Testis (tissue), 2 donors: ENCODE measurements at regions not wholly inside any gene's neighbourhood (a gene's known extent, or its start where the extent isn't known, plus 50 kb on each side); places are given as distances from the start of the nearest gene placed in this dataset.

Experiments
- DNase-seq: peaks from one replicate; pipeline ENCODE4 v3.0.0-alpha.2; 2019
- H3K27ac ChIP-seq, 2 donors: fragments of 200-600 bp; sonication (generic); one replicate each; pipeline ENCODE4 v1.5.1; 2019
- H3K27me3 ChIP-seq: fragments of 200-600 bp; sonication (generic); one replicate; pipeline ENCODE4 v1.5.1; 2019
- H3K36me3 ChIP-seq: fragments of 200-600 bp; sonication (generic); one replicate; pipeline ENCODE4 v1.5.1; 2017; ENCODE audit warnings: low read depth; ENCODE audit errors: missing control alignments
- H3K4me1 ChIP-seq: fragments of 200-600 bp; sonication (generic); one replicate; pipeline ENCODE4 v1.5.1; 2019
- H3K4me3 ChIP-seq, 2 donors: fragments of 200-600 bp; sonication (generic); one replicate each; pipeline ENCODE4 v1.5.1; 2017 to 2019
- H3K9me3 ChIP-seq: fragments of 200-600 bp; sonication (generic); one replicate; pipeline ENCODE4 v1.5.1; 2017
- POLR2A ChIP-seq: fragments of 450-650 bp; IDR thresholded peaks from one replicate; pipeline ENCODE4 v1.6.1; 2017; ENCODE audit warnings: antibody characterized with exemption, mild to moderate bottlenecking, moderate library complexity
- WGBS, 2 donors: methylation state at CpG; one replicate each; pipeline ENCODE4 v1.1.5; 2018; 5-methylcytosine and 5-hydroxymethylcytosine counted together
- intact Hi-C: fragments of 100-400 bp; cut with DNase I; formaldehyde crosslinking; loops from one replicate; pipeline ENCODE4 v1.15.1; 2023; ENCODE audit warnings: low total_unique reads
- TF ChIP-seq, protein P1 (sequence below), 3 experiments: fragments of 450-650 bp in 2 of 3; fragments of 200-600 bp in 1 of 3; sonication (generic) in 1 of 3; IDR thresholded peaks; one replicate each; pipeline ENCODE4 v1.5.1; 2016 to 2019; ENCODE audit warnings: antibody characterized with exemption in 3 of 3, mild to moderate bottlenecking in 2 of 3, moderate library complexity in 1 of 3

DNA sequence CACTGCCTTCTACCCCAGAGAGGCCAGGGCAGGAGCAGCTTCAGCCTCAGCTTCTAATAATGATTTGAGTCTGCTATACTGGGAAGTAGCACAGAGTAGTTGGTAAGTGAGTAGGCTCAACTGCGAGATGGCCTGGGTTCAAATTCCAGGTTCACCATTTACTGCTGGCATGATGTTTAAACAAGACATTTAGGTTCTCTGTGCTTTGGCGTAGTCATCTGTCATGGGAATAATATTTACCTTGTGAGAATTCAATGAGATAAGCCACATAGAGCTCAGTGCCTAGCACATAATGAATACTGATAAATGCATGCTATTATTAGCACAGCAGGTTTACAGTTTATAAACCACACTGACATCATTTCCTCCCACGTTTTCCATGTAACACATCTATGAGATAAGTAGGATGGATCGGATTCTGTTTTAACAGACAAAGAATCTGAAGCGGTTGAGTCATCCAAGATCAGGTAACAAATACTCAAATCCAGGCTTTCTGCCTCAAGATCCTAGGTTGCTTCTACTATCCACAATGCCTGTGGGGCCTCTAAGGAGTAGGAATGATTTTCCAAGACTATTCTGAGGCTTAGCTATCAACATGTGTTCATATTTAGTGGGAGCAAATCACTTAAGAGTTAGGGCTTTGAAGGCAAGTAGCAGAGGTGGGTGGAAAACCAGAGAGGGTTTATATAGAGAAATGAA lies 72.9 kb upstream of the DTNBP1 start:
- H3K27me3 ChIP-seq, result no peaks in the 10 kb centered on the region
- H3K27ac ChIP-seq, result no peak overlapping the region
- TF ChIP-seq, protein P1, sequence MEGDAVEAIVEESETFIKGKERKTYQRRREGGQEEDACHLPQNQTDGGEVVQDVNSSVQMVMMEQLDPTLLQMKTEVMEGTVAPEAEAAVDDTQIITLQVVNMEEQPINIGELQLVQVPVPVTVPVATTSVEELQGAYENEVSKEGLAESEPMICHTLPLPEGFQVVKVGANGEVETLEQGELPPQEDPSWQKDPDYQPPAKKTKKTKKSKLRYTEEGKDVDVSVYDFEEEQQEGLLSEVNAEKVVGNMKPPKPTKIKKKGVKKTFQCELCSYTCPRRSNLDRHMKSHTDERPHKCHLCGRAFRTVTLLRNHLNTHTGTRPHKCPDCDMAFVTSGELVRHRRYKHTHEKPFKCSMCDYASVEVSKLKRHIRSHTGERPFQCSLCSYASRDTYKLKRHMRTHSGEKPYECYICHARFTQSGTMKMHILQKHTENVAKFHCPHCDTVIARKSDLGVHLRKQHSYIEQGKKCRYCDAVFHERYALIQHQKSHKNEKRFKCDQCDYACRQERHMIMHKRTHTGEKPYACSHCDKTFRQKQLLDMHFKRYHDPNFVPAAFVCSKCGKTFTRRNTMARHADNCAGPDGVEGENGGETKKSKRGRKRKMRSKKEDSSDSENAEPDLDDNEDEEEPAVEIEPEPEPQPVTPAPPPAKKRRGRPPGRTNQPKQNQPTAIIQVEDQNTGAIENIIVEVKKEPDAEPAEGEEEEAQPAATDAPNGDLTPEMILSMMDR (IDR thresholded peaks at IDR 0.05), result no peak
- no peak for DNase-seq
- no peak overlapping the region for H3K4me3 ChIP-seq
- H3K36me3 ChIP-seq, result no peaks in the 10 kb centered on the region
- H3K4me1 ChIP-seq, result no peaks in the 10 kb centered on the region
- intact Hi-C loops, result no loop called here
- WGBS, 2 donors, result 51 to 58% methylated on average over 5 of the region's 5 CpGs
- H3K9me3 ChIP-seq, result no peaks in the 10 kb centered on the region

DNA sequence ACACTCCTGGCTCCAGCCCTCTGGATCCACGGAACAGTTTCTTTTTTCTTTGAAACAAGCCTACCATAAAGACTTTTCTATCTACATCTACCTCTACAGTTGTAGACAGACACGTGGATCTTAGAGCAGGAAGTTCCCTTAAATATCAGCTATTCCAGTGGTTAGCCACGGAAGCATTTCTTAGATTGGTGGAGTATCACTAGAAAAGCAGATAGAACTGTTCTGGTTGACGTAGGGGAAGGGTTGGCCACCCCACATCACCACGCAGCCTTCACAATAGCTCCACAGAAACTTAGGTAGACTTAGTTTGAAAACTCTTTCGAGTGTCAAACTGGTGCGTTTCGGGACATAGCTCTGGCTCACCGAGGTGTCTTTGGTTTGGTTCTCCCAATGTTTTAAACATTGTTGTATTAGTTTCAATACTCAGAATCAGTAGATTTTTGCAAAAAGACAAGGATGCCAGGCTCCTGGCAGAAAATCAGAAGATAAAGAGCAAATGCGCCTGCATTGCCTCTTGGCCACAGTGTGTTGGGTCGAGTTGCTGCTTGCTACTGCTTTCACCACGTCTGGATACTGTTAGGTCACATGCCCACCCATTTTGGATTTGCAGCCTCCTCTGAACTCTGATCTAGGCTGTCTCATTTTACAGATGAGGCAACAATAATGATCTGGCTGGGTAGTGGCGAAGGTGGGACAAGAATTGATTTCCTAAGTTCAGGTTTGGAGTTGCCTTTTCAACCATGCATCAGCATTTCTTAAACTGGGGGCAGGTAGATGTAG lies 71.5 kb upstream of the DTNBP1 start:
- intact Hi-C loops, result no loop called here
- no peak overlapping the region for H3K27ac ChIP-seq
- H3K4me1 ChIP-seq, result no peaks in the 10 kb centered on the region
- H3K4me3 ChIP-seq, result no peak overlapping the region
- DNase-seq, result no peak
- no peaks in the 10 kb centered on the region for H3K9me3 ChIP-seq
- H3K36me3 ChIP-seq, result no peaks in the 10 kb centered on the region
- no peaks in the 10 kb centered on the region for H3K27me3 ChIP-seq
- TF ChIP-seq, protein P1 (IDR thresholded peaks at IDR 0.05), result no peak
- TF ChIP-seq POLR2A, result no peak
- 82 to 83% methylated on average over 13 of the region's 13 CpGs for WGBS, 2 donors

DNA sequence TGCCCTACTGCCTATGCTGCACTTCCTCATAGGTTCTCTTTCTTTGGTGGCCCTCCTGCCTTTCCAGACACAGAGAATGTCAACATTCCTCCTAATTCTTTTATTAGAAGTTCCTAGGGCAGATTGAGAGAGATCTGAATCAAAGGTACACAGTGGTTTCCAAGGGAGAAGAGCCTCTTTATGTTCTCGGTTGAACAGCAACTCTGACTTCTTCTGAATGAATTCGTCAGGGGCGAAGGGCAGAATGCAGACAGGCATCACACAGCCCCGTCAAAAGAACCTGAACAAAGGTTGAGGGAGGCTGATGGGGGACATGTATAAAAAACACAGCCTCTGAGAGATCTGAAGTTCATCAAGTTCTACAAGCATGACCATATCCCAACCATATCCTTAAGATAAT lies 68.1 kb upstream of the DTNBP1 start:
- intact Hi-C loops, result no loop called here
- TF ChIP-seq, protein P1 (IDR thresholded peaks at IDR 0.05), result no peak
- TF ChIP-seq POLR2A, result no peak
- H3K9me3 ChIP-seq, result no peaks in the 10 kb centered on the region
- no peaks in the 10 kb centered on the region for H3K4me1 ChIP-seq
- H3K4me3 ChIP-seq, result no peak overlapping the region
- H3K27ac ChIP-seq, result no peak overlapping the region
- no peak for DNase-seq
- 87 to 99% methylated on average over 4 of the region's 4 CpGs for WGBS, 2 donors
- H3K36me3 ChIP-seq, result no peaks in the 10 kb centered on the region
- H3K27me3 ChIP-seq, result no peaks in the 10 kb centered on the region

DNA sequence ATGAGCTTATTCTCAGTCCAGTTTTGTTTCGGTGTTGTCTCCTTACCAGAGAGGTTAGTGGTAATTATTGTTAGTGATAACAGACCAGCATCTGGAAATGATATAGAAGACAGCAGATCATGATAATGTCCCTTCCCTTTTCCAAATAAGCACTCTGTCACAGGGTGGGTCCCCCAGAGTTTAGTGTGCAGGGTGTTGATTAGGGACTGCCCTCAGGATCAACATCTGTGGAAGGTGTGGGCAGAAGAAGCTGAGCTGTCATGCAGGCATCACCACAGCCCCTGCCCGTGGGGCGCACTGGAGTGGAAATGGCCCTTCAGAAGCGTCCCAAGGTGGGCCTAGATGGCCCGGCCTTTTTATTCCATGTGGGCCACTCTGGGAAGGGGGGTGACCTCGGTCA lies 67.6 kb upstream of the DTNBP1 start:
- Histone ChIP-seq H3K36me3 (no peaks in the 10 kb centered on the region), H3K4me3 (no peak overlapping the region), H3K27ac (no peak overlapping the region), H3K27me3 (no peaks in the 10 kb centered on the region), H3K9me3 (no peaks in the 10 kb centered on the region), H3K4me1 (no peaks in the 10 kb centered on the region)
- 94 to 98% methylated on average over 6 of the region's 6 CpGs for WGBS, 2 donors
- intact Hi-C loops, result no loop called here
- no peak for DNase-seq
- no peak for TF ChIP-seq POLR2A
- TF ChIP-seq, protein P1 (IDR thresholded peaks at IDR 0.05), result no peak

DNA sequence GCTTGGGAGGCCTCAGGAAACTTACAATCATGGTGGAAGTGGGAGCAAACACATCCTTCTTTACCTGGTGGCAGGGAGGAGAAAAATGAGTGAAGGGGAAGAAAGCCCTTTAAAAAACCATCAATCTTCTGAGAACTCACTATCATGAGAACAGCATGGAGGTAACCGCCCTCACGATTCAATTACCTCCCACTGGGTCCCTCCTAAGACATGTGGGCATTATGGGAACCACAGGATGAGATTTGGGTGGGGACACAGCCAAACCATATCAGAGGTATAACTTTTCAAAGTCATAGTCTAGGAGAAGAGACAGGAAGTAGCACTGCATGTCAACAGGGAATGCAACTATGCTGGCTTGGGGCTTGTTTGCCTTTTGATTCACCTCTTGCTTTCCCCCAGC lies 59.9 kb upstream of the DTNBP1 start:
- Histone ChIP-seq H3K27me3 (no peaks in the 10 kb centered on the region), H3K9me3 (no peaks in the 10 kb centered on the region), H3K27ac (no peak overlapping the region), H3K4me3 (no peak overlapping the region), H3K4me1 (no peaks in the 10 kb centered on the region), H3K36me3 (no peaks in the 10 kb centered on the region)
- TF ChIP-seq, protein P1 (IDR thresholded peaks at IDR 0.05), result no peak
- intact Hi-C loops, result no loop called here
- DNase-seq, result no peak
- WGBS, 2 donors, result 88% methylated on average over 2 of the region's 2 CpGs
